ENCODE measurements at regions not wholly inside any gene's neighbourhood (a gene's known extent, or its start where the extent isn't known, plus 50 kb on each side); places are given as distances from the start of the nearest gene placed in this dataset.

DNA sequence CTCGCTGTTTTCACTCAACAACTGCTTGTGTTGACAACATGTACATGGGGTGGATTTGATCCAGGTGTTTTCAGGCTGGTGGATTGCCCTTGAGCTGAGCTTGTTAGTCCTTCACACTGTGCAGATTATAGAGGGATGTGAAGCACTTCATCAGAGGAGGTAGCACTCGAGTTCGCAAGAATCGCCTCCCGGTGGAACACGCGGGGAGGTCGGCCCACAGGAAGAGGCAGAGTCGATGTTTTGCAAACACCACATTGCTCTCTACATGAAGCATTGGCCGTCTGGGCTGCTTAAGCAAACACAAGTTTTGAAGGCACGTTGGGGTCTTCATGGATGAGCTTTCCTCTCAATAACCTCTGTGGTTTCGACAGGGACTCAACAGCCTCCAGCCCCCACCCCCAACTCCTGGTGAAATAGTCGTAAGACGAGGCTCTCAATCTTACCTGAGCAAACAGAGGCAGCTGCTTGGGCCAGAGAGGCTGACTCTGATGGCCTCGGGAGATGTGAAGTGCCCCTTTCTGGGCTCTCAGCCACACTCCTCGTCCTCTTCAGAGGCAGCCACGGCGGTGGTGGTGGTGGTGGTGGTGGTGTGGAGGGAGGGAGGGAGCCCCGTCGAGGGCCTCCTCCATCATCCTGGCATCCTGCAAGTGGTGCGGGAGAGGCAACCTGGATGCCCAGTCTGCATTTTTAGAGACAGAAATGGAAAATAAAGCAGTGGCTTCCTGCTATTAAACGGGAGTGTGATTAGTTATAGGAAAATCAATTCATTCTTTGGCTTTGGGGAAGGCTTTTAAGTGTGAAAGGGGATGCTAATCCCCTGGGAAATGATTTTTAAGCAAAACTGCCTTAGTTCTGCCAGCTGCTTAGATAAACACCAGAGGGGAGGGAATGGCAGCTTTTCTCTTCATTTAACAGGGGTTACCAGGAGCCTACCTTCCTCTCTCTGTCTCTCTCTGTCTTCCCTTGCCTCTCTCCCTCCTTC is 552.5 kb upstream of the EEF2KMT start:
- DNase-seq (ENCODE audit: low read depth) = no peak

DNA sequence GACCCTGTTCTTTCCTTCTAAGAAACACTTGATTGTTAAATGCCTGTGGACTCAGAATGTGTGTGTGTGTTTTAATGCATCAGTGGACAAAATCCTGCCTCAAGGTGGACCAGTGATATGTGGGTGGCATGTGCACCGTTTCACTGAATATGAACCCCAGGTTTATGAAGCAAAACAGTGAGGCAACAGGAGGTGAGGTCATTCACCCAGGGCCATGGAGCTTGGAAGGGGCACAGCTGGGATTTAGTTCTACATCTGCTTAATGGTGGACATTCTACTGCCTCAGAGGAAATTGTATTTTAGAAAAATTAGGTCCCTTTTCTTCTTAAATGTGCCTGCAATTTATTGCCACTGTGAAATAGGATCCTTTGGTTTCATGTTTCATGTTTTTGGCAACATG is 549.5 kb upstream of the EEF2KMT start:
- no peak for DNase-seq (ENCODE audit: low read depth)

DNA sequence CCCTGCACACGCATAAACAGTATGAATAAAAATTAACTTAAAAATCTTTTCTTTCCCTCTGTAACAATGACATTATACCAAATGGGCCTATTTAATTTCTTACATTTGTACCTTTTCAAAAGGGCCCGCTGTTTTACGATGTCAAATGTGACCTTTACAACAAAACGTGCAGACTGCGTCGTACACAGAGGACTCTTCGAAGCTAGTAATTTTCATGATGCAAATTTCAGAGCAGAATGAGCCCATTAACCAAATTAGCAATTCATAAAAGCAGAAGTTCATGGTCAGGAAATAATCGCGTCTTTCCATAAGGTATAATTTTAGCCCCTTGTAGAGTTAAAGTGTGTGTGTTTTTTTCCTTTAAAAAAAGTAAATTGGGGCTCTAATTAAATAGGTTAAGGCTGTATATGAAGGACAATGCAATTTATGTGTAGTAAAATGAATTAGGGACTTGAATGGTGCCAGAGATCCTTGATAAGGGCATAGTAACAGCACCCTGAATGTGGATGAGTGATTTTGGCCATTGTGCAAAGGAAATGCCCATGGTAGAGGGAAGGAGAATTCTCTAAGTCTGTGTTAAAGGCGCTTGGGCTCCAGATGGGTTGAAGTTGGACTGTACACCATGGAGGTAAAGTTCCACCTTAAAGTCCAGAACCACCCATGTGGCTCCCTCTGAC is 546.4 kb upstream of the EEF2KMT start:
- no peak for DNase-seq (ENCODE audit: low read depth)

DNA sequence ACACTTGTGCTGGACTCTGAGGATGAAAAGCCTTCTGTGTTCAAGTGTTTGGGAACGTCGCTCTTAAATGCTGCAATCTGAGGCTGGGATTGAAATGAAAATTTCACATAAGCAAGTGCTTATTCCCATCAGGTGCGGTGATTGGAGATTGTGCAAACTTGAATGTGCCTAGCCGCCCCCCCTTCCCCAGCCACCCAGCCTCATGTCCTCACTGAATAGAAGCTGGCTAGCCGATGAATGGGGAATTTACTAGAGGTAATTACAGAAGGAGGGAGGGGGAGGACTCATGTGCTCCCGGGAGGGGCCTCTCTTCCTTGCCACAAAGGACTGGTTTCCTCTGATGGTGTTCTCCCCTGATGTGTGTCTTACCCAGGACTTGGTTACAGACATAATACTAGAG is 544.8 kb upstream of the EEF2KMT start:
- no peak for DNase-seq (ENCODE audit: low read depth)

DNA sequence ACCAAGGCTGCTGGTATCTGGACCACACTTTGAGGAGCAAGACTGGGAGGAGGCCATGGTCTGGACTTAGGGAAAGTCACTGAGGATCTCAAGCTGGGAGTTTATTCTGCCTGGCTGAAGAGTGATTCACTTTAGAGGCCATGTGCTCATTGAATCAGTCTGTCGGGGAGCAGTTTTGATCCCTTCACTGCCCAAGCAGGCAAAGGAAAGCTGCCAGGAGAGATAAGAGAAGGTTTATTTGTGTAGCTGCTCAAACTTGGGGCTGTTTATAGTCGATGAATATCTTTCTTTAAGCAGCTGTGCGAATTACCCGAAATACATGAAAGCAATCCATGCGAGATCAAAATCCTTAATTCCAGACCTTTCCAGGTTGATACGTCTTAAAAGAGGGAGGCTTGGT is 544.4 kb upstream of the EEF2KMT start:
- no peak for DNase-seq (ENCODE audit: low read depth)

DNA sequence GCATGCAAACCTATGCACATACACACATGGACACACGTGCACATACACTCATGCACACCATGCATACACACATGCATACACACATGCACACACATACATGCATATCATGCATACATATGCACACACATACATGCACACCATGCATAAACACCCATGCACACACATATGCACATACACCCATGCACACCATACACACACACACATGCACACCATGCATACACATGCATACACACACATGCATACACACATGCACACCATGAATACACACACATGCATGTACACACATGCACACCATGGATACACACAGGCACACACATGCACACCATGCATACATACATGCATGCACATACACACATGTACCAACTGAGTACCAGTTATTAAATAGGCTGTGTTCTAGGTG is 543.3 kb upstream of the EEF2KMT start:
- DNase-seq (ENCODE audit: low read depth) = no peak

DNA sequence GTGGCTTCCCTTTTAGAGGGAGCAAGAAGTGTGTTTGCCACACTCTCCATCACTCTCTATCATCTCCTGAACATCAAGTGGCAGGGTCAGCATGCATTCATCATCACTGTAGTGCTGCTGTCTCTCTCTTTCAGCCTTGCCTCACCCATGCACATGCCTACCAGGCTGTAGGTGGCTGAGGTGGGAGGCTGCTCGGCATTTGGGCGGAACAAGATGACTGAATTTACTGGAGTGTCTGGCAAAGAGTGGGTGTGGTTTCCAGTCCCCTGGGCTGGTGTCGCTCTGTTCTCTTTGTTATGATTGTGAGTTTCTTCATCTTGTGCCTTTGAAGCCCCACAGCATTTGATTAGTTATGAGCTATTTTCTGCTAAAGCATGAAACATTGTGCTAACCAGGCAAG is 541.9 kb upstream of the EEF2KMT start:
- DNase-seq (ENCODE audit: low read depth) = no peak

DNA sequence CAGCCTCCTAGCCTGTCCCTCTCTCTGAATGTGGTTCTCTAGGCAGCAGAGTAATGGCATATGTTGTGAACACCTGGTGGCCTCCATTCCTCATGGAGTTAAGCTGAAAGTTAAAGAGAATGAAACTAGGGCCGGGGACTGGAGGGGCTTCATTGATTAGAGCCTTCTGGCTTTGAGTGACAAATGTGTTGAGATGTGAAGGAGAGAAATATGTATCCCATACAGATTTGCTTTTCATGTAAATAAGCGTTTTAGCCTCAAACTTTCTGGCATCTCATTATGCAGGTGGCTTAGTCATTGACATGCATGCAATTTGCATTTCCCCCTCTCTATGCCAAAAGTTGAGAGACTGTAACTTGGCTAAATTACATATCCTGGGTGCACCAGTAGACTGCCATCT is 537.7 kb upstream of the EEF2KMT start:
- no peak for DNase-seq (ENCODE audit: low read depth)

DNA sequence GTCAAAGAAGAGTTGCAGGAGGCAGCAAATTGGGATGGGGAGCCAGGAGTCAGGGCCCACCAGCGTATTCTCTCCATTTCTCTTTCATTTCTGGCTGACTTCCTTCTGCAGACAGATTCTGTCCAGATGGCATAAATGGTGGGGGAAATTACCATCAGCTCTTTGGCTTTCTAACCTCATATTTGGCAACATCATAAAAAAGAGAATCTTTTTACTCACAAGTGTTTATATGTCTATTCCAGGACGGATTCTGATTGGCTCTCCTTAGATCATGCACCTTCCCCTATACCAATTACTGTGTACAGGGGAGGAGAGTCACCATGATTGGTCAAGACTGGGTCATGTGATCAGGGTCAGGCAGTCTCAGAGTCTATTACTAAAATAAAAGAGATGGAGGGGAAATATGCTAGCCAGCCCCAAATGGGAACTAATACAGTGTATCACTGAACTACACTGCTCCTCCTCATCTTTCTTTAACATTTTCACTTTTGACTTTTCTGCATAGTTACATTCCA is 537.1 kb upstream of the EEF2KMT start:
- DNase-seq (ENCODE audit: low read depth) = no peak

DNA sequence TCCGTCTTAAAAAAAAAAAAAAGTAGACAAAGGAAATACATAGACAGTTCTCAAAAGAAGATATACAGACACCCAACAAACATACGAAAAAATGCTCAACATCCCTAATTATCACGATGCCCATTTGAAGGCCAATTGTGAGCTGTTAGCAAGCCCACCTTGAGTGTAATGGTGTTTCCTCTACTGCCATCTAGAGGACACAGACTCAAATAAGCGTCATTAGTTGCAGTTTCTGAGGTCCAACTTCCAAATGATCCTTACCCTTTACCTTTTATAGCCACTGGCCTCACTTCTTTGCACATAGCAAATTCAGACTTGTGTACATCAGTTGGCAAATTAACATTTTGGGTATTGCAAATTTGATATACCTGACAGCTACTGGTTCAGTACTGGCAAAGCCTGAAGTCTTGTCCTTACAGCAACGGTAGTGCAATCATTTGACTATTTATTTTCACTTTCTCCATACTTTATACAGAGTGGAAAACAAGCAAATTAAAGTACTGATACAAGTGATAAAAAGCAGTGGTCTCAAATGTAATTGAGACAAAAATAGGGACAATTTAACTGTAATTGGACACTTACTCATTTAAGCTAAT is 536.3 kb upstream of the EEF2KMT start:
- DNase-seq (ENCODE audit: low read depth) = no peak

DNA sequence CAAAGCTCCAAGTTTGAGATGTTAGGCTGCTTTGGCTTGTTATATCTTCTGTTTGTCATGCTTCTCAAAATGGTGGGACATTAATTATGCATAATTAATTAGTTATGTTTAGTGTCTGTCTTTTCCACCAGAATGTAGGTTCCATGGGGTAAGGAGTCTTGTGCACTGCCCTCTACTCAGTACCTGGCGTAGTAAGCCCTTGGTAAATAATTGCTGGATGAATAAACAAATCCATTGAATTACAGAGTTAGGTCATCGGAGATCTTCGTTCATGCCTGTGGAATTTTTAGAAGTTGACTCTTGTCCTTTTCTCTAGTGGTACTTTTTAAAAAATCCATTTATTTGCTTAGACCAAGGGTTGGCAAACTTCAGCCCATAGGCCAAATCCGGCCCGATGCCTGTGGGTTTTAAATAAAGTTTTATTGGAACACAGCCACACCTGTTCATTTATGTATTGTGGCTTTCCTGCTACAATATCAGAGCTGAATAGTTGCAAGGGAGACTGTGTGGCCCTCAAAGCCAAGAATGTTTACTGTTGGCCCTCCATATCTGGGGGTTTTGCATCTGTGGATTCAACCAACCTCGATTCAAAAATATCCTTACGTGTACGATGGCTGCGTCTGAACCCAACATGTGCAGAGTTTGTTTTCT is 524.8 kb upstream of the EEF2KMT start:
- DNase-seq (ENCODE audit: low read depth) = no peak

DNA sequence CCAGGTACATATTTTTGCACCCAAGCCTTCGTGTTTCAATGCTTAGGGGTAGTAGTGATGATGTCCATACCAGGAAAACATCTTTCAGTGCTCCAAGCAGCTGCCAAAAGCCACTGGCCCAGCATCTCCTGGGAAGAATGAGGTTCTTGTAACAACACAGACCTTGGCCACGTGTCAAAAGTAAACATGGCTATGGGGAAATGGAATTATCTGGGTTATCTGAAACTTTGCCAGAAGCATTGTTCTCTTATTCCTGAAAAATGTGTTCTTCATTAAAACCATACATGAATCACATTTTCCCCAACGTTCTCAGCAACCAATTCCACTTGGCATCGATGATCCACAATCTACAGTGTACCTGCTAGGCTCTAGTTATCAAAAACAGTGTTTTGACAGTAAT is 524.2 kb upstream of the EEF2KMT start:
- no peak for DNase-seq (ENCODE audit: low read depth)

DNA sequence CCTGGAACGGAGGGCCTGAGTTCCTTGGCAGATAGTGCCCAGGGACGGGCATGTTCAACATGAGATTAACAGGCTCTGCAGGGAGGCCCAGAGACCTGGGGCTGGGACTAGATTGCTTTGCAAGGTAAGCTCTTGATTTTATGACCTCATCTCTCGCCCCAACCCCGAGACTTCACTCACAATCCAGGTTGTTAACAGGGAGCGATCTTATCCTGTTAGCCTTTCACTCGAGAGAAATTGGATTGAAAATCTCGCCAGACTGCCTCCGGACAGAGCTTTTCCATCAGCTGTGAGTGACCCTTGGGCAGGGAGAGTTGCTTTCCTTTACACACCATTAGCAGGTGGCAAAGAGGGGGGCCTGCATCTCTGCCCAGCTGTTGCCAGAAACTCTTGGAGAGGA is 521.7 kb upstream of the EEF2KMT start:
- no peak for DNase-seq (ENCODE audit: low read depth)

DNA sequence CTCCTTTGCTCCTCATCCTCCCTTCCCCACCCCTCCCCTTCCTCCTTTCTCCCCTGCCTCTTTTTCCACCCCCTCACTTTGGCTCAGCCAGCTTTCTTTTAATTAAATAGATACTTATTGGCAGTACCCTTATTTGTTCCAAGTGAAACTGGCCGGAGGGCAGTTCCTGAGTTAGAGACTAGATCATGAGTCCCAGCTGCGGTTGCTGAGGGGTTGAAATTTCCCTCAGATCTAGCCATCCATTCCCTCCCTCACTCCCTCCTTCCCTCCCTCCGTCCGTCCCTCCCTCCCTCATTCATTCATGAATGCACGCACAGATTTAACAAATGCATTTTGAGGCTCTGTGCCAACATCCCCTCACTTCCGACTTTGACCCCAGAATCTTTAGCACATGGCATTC is 519.2 kb upstream of the EEF2KMT start:
- no peak for DNase-seq (ENCODE audit: low read depth)

DNA sequence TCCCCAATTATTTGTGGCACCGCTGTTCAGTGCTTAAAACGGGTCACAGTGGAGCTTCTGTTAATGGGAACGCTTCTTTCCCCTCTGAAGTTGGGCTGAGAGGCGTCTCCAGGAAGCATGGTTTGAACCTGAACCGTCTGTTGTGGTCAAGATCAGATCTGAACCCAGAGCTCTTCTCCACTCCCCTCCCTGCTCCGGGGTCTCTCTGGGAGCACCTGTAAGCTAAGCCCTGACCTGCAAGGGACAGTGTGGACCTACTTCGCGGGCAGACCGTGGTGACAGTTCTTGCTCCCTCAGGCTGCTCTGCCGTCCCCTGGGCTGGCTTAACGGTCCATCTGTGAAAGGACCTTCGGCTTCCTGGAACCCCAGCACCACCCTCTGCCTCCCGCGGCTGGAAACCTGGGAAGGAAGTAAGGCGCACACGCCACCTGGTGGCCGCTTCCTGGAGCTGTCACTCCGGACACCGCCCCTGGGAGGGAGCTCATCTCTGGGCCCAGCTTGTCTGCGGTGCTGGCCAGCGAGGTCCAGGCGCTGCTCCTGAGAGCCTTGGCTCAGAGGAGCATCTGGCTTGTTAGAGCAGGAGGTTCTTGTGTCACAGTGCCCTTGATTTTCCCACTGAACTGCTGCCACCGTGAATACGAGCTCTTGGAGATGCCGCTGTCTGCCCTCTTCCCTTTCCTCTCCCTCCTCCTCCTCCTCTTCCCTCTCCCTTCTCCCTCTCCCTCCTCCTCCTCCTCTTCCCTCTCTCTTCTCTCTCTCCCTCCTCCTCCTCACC is 518.5 kb upstream of the EEF2KMT start:
- no peak for DNase-seq (ENCODE audit: low read depth)

DNA sequence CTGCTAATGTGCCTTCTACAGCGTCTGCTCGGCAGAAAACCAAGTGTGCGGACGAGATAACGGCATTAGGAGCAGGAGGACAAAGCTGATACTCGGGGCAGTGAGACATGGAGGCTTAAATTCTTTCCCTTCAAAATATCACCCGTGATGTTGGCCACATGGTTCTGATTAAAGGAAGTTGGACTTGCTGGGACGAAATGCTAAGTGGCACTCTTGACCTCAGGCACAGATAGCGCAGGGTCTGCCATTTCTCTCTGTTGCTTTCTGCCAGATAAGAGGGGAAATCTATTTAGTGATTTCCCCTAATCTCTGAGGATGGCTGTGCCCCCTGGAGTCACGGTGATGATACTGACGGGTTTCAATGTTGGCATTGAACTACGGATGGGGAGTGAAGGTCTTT is 509.6 kb upstream of the EEF2KMT start:
- no peak for DNase-seq (ENCODE audit: low read depth)

DNA sequence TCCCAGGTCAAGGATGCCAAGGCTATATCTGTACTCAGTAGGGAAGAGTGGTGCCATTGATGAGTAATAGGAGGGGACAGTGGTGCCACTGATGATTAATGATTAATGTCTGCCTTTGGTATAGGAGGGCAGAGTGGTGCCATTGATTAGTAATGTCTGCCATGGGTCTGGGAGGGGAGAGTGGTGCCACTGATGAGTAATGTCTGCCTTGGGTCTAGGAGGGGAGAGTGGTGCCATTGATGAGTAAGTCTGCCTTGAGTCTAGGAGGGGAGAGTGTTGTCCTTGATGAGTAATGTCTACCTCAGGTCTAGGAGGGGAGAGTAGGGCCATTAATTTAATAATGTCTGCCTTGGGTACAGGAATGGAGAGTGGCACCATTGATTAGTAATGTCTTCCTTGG is 507.8 kb upstream of the EEF2KMT start:
- DNase-seq (ENCODE audit: low read depth) = no peak

DNA sequence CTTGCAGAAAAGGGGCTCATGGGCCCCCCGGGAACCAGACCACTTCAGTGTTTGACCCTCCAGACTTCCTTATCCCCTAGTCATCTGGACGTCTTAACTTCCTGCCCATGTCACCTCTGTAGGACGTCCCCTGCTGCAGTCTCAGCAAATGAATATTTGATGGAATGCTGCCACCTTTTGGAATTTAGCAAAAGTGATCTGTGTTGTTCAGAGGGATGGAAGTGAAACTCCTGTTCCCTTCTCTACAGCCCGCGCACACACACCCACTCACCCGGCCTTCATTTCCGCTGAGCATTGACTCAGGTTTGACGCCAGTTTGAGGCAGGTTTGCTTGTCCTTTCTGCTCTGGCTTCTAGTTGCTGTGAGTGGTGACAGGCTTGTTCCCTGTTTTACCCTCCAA is 507.2 kb upstream of the EEF2KMT start:
- no peak for DNase-seq (ENCODE audit: low read depth)

DNA sequence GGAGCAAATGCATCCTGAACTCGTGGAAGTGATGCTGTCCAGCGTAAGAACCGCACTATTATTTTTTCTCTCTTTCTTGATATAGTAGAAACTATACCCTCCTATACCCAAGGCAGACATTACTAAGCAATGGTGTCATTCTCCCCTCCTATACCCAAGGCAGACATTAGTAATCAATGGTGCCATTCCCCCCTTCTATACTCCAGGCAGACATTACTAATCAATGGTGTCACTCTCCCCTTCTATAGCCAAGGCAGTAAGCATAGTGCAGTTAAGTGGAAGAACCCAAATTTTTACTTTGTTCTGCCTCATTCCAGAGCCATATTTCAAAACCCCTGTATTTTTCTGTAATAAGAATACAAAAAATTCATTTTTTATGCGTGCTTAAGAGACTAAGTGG is 506.2 kb upstream of the EEF2KMT start:
- DNase-seq (ENCODE audit: low read depth) = no peak

DNA sequence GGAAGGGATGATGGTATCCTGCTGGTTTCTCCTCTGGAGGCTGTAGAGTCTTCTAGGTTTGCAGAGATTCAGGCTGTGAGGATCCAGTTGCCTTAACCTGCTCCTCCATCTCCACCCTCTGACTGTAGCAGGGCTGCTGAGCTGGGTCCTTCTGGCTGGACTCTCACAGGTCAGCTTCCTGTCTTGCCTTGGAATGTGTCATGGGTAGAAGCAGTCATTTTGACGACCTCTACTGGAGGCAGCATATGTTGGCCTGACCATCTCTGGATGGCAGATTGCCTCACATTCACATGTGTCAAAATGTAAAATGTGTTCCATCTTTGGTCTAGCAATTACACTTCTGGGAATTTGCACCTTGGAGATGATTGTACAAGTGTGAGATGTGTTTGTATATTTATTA is 504.4 kb upstream of the EEF2KMT start:
- DNase-seq (ENCODE audit: low read depth) = no peak

DNA sequence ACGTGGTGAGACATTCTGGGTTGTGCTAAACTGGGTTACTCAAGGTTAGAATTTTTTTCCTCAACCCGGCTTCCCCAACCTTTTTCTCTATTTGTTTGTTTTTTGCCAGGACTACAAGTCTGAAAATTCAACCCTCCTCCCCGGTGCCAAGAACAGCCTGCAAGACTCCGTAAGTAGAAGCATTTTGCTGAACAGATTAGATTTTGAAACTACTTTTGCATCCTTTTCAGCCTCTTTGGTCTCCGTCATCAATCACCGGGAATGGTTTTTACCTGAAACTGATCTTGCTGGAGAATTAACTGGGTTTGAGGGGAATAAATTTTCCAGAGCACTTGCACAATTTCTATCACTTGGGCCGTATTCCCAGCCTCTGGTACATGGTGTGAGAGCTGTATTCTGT is 501.2 kb upstream of the EEF2KMT start:
- DNase-seq (ENCODE audit: low read depth) = no peak

DNA sequence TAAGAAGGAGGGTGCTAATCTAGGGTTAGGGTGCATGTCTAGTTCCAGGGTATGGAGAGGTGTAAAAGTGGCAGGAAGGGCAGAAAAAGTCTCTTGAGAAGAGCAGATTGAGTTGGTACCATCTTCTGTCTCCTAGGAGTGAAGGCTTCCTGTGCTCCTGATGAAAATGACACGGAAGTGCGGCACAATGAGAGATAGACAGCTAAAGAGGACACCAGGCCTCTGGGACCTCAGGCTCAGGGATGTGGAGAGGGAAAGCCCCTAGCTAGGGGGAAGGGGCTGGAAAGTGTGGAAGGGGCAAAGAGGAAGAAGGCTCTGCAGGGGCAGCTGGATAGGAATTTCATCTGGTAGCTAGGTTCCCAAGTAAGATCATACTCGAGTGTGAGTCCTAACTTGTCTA is 498.3 kb upstream of the EEF2KMT start:
- DNase-seq (ENCODE audit: low read depth) = no peak

Measured in fibroblast of gingiva (primary cell).